ENCODE measurements at regions not wholly inside any gene's neighbourhood (a gene's known extent, or its start where the extent isn't known, plus 50 kb on each side); places are given as distances from the start of the nearest gene placed in this dataset.
A peak's percentile ranks its signal among the peaks of the same experiment; 100 is the strongest.

DNA sequence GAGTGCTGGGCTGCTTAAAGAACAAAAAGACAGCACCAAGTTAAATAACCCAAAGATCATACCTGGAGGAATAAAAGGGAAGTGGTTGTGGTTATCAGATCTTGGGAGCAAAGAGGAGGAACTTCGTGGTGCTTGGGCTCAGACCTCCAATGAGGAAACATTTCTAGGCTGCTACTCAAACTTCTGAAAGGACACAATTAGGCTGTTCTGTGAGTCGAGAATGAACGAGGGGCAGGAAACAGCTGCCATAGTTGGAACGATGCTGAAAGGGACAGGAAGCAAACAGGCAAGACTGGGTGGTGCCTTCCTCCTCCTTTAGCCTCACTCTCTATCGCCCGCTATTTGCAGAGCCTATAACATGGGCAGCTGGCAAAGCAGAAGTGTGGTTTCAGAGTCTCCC lies 276.3 kb upstream of the ARRDC4 start:
- Mint-ChIP-seq H3K9me3 (peaks cover 3% of the 10 kb centered on the region; the same call in 1 of the 2 replicates), H3K36me3 (no peaks in the 10 kb centered on the region), H3K27ac (no peak overlapping the region), H3K27me3 (ENCODE audit: low read depth) (no peaks in the 10 kb centered on the region), H3K4me3 (no peak overlapping the region), H3K4me1 (no peaks in the 10 kb centered on the region)
- ATAC-seq (peak; percentile 28; the same call in 1 of the 2 replicates), DNase-seq (ENCODE audit: low spot score) (no peak)
- TF ChIP-seq NR1H2 (CRISPR knock-in tag; IDR thresholded peaks at IDR 0.05) (no peak), GABPB1 (CRISPR knock-in tag; IDR thresholded peaks at IDR 0.05) (no peak), TEAD4 (CRISPR knock-in tag; IDR thresholded peaks at IDR 0.05) (no peak), TCF7 (CRISPR knock-in tag; IDR thresholded peaks at IDR 0.05; ENCODE audit: low read depth) (no peak), NR2C2 (CRISPR knock-in tag; IDR thresholded peaks at IDR 0.05) (no peak), ZNF121 (CRISPR knock-in tag; IDR thresholded peaks at IDR 0.05) (no peak)
- TF ChIP-seq, protein P1, sequence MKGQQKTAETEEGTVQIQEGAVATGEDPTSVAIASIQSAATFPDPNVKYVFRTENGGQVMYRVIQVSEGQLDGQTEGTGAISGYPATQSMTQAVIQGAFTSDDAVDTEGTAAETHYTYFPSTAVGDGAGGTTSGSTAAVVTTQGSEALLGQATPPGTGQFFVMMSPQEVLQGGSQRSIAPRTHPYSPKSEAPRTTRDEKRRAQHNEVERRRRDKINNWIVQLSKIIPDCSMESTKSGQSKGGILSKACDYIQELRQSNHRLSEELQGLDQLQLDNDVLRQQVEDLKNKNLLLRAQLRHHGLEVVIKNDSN (CRISPR knock-in tag; IDR thresholded peaks at IDR 0.05), result no peak
- ChIA-PET POLR2A (no interaction called here), CTCF (no interaction called here)

DNA sequence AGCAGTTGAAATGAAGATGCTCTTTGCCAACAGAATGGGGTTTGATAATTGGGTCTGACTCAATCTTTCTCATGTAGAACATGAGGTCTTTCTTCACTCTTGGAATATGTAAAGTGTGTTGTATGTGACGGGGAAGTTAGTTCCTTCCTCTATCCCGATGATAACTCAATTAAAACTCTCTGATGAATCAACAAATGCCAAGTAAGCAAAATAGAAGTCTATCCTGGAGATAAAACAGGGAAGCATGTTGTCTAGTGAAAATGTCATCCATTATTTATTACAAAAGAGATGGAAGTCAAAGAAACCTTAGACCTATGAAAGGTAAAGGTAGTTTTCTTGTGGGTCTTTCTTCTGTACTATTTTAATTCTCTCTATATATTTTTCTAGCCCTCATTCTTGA lies 274.2 kb upstream of the ARRDC4 start:
- CTCF ChIA-PET, result no interaction called here
- Mint-ChIP-seq H3K9me3 (peaks cover 3% of the 10 kb centered on the region; the same call in 1 of the 2 replicates), H3K36me3 (no peaks in the 10 kb centered on the region), H3K27me3 (ENCODE audit: low read depth) (no peaks in the 10 kb centered on the region), H3K4me1 (no peaks in the 10 kb centered on the region), H3K4me3 (no peak overlapping the region), H3K27ac (no peak overlapping the region)
- no peak for DNase-seq (ENCODE audit: low spot score)
- TF ChIP-seq OVOL2 (CRISPR knock-in tag; IDR thresholded peaks at IDR 0.05; ENCODE audit: borderline replicate concordance) (no peak), CREB1 (CRISPR knock-in tag; IDR thresholded peaks at IDR 0.05) (no peak), NFE2L1 (CRISPR knock-in tag; IDR thresholded peaks at IDR 0.05) (no peak), FOXK1 (CRISPR knock-in tag; IDR thresholded peaks at IDR 0.05) (no peak), SP1 (CRISPR knock-in tag; conservative IDR thresholded peaks at IDR 0.05) (no peak), ZNF121 (CRISPR knock-in tag; IDR thresholded peaks at IDR 0.05) (no peak)
- TF ChIP-seq, protein P2, sequence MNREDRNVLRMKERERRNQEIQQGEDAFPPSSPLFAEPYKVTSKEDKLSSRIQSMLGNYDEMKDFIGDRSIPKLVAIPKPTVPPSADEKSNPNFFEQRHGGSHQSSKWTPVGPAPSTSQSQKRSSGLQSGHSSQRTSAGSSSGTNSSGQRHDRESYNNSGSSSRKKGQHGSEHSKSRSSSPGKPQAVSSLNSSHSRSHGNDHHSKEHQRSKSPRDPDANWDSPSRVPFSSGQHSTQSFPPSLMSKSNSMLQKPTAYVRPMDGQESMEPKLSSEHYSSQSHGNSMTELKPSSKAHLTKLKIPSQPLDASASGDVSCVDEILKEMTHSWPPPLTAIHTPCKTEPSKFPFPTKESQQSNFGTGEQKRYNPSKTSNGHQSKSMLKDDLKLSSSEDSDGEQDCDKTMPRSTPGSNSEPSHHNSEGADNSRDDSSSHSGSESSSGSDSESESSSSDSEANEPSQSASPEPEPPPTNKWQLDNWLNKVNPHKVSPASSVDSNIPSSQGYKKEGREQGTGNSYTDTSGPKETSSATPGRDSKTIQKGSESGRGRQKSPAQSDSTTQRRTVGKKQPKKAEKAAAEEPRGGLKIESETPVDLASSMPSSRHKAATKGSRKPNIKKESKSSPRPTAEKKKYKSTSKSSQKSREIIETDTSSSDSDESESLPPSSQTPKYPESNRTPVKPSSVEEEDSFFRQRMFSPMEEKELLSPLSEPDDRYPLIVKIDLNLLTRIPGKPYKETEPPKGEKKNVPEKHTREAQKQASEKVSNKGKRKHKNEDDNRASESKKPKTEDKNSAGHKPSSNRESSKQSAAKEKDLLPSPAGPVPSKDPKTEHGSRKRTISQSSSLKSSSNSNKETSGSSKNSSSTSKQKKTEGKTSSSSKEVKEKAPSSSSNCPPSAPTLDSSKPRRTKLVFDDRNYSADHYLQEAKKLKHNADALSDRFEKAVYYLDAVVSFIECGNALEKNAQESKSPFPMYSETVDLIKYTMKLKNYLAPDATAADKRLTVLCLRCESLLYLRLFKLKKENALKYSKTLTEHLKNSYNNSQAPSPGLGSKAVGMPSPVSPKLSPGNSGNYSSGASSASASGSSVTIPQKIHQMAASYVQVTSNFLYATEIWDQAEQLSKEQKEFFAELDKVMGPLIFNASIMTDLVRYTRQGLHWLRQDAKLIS (CRISPR knock-in tag; IDR thresholded peaks at IDR 0.05; ENCODE audit: borderline replicate concordance), result no peak
- TF ChIP-seq, protein P3, sequence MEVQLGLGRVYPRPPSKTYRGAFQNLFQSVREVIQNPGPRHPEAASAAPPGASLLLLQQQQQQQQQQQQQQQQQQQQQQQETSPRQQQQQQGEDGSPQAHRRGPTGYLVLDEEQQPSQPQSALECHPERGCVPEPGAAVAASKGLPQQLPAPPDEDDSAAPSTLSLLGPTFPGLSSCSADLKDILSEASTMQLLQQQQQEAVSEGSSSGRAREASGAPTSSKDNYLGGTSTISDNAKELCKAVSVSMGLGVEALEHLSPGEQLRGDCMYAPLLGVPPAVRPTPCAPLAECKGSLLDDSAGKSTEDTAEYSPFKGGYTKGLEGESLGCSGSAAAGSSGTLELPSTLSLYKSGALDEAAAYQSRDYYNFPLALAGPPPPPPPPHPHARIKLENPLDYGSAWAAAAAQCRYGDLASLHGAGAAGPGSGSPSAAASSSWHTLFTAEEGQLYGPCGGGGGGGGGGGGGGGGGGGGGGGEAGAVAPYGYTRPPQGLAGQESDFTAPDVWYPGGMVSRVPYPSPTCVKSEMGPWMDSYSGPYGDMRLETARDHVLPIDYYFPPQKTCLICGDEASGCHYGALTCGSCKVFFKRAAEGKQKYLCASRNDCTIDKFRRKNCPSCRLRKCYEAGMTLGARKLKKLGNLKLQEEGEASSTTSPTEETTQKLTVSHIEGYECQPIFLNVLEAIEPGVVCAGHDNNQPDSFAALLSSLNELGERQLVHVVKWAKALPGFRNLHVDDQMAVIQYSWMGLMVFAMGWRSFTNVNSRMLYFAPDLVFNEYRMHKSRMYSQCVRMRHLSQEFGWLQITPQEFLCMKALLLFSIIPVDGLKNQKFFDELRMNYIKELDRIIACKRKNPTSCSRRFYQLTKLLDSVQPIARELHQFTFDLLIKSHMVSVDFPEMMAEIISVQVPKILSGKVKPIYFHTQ (CRISPR knock-in tag; IDR thresholded peaks at IDR 0.05), result no peak
- POLR2A ChIA-PET, result no interaction called here
- no peak for ATAC-seq

DNA sequence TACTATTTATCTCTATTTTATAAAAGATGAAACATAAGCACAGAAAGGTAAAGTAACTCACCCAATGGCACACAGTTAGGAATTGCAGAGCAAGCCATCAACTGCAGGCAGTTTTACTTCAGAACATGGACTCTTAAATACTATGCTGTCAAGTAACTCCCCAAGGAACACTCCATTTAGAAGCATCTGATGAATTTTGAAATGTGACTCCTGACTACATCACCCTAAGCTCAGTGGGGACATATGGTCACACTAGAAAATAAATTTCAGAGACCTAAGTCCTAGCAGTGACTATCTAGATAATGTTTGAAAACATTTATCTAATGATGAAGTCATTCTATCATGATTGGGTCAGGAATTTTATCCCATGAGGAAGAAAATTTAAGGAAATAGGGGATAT lies 272.8 kb upstream of the ARRDC4 start:
- Mint-ChIP-seq H3K4me3 (no peak overlapping the region), H3K36me3 (no peaks in the 10 kb centered on the region), H3K27ac (no peak overlapping the region), H3K4me1 (no peaks in the 10 kb centered on the region), H3K9me3 (no peaks in the 10 kb centered on the region), H3K27me3 (ENCODE audit: low read depth) (no peaks in the 10 kb centered on the region)
- DNase-seq (ENCODE audit: low spot score) (no peak), ATAC-seq (no peak)
- CTCF ChIA-PET, result no interaction called here
- POLR2A ChIA-PET, result no interaction called here
- TF ChIP-seq, protein P4, sequence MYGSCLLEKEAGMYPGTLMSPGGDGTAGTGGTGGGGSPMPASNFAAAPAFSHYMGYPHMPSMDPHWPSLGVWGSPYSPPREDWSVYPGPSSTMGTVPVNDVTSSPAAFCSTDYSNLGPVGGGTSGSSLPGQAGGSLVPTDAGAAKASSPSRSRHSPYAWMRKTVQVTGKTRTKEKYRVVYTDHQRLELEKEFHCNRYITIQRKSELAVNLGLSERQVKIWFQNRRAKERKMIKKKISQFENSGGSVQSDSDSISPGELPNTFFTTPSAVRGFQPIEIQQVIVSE (CRISPR knock-in tag; IDR thresholded peaks at IDR 0.05; ENCODE audit: borderline replicate concordance), result no peak
- no peak for TF ChIP-seq NR1H2 (CRISPR knock-in tag; IDR thresholded peaks at IDR 0.05)
- TF ChIP-seq, protein P5, sequence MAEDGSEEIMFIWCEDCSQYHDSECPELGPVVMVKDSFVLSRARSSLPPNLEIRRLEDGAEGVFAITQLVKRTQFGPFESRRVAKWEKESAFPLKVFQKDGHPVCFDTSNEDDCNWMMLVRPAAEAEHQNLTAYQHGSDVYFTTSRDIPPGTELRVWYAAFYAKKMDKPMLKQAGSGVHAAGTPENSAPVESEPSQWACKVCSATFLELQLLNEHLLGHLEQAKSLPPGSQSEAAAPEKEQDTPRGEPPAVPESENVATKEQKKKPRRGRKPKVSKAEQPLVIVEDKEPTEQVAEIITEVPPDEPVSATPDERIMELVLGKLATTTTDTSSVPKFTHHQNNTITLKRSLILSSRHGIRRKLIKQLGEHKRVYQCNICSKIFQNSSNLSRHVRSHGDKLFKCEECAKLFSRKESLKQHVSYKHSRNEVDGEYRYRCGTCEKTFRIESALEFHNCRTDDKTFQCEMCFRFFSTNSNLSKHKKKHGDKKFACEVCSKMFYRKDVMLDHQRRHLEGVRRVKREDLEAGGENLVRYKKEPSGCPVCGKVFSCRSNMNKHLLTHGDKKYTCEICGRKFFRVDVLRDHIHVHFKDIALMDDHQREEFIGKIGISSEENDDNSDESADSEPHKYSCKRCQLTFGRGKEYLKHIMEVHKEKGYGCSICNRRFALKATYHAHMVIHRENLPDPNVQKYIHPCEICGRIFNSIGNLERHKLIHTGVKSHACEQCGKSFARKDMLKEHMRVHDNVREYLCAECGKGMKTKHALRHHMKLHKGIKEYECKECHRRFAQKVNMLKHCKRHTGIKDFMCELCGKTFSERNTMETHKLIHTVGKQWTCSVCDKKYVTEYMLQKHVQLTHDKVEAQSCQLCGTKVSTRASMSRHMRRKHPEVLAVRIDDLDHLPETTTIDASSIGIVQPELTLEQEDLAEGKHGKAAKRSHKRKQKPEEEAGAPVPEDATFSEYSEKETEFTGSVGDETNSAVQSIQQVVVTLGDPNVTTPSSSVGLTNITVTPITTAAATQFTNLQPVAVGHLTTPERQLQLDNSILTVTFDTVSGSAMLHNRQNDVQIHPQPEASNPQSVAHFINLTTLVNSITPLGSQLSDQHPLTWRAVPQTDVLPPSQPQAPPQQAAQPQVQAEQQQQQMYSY (CRISPR knock-in tag; IDR thresholded peaks at IDR 0.05), result no peak
- no peak for TF ChIP-seq TEAD1 (CRISPR knock-in tag; IDR thresholded peaks at IDR 0.05)

Measured in WTC11 (cell line).